Skeletal muscle satellite cell (primary cell): ENCODE measurements at regions not wholly inside any gene's neighbourhood (a gene's known extent, or its start where the extent isn't known, plus 50 kb on each side); places are given as distances from the start of the nearest gene placed in this dataset.

ENCODE experiments used
- H3K27me3 ChIP-seq: 2 replicates; pipeline ENCODE4 v1.7.0; 2013; ENCODE audit warnings: low read length; ENCODE audit not compliant: control insufficient read depth, insufficient read depth
- H3K36me3 ChIP-seq: 2 replicates; pipeline ENCODE4 v1.7.0; 2013; ENCODE audit warnings: mild to moderate bottlenecking, control low read depth, low read length; ENCODE audit not compliant: insufficient read depth
- H3K4me1 ChIP-seq: 2 replicates; pipeline ENCODE4 v1.7.0; 2013; ENCODE audit warnings: low read length; ENCODE audit not compliant: control insufficient read depth, insufficient read depth
- H3K4me2 ChIP-seq: 2 replicates; pipeline ENCODE4 v1.7.0; 2013; ENCODE audit warnings: mild to moderate bottlenecking, low read length
- H3K4me3 ChIP-seq: 2 replicates; pipeline ENCODE4 v1.7.0; 2013; ENCODE audit warnings: low read length
- H3K9ac ChIP-seq: 2 replicates; pipeline ENCODE4 v1.7.0; 2013; ENCODE audit warnings: mild to moderate bottlenecking, low read depth, low read length, moderate library complexity
- H3K9me3 ChIP-seq: replicated peaks from 2 replicates; pipeline ENCODE4 v1.7.0; 2013; ENCODE audit warnings: mild to moderate bottlenecking, control low read depth, low read length

DNA sequence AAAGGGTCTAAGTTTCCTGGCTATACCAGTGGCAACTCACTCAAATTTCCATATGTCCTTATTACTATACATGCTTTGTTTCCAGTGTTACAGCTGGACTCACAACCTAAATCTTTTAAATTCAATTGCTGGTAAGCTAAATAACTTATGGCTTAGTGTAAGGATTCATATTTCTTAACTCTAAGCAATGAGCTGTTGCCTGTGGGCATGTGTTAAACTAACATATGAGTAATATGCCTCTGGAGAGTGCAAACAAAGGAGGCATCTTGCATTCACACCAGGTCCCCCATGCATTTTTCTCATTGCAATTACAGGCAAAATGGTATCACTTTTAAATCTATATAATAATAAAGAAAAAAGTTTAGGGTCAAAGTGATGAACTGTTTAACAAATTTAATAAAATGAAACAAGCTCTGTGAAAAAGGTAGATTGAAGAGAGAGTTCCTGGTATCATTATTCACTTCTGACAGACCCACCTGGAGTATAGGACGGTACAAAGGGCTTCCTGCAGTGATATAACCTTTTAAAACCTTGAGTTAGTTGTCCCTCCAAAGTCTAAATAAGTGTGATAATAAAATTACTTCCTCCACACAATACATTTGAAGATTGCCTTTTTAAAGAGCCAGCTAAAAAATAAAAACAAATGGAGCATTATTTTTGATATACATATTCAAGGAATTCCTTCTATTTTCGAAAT, 57.6 kb upstream of the HMGCLL1 start:
- Histone ChIP-seq H3K4me3 (no peak overlapping the region), H3K36me3 (no peaks in the 10 kb centered on the region), H3K9me3 (no peaks in the 10 kb centered on the region), H3K27me3 (no peaks in the 10 kb centered on the region), H3K4me1 (peaks cover 6% of the 10 kb centered on the region), H3K4me2 (no peak overlapping the region), H3K9ac (no peak overlapping the region)

DNA sequence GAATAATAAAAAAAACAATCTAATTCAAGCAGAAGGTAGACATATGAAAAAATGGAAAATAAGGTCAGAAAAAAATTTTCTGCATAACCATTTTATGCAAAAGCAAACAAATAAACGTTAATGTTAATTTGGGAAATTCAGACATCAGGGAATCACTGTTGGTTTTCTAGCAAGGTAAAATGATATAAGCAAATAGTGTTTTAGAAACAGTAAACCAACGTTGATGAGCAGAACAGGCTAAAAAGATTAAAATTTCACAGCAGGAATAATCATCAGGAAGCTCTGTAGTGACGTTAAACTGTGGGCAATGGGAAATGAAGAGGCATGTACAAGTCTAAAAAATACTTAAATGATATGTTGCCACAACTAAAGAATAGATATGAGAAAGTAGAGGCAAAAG, 54.5 kb upstream of the HMGCLL1 start:
- H3K36me3 ChIP-seq = no peaks in the 10 kb centered on the region
- no peaks in the 10 kb centered on the region for H3K9me3 ChIP-seq
- H3K9ac ChIP-seq = no peak overlapping the region
- no peaks in the 10 kb centered on the region for H3K27me3 ChIP-seq
- peaks cover 6% of the 10 kb centered on the region for H3K4me1 ChIP-seq
- H3K4me2 ChIP-seq = no peak overlapping the region
- no peak overlapping the region for H3K4me3 ChIP-seq

DNA sequence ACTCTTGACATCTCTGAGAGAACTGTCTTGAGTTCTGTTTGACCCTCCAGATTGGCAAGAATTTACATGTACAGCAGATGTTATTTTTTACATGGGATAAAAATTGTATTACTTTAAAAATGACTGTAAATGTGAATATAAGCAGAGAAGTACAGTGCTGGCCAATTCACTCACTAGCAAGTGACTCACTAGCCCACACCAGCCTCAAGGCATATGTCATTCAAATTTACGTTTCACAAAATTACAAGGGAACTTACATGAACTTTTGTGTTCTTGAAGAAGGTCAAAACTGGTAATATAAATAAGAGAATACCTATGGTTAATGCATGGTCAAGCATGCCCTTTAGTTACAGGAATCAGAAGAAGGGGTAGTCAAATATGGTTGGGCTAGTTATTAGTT, 54.0 kb upstream of the HMGCLL1 start:
- Histone ChIP-seq H3K9me3 (no peaks in the 10 kb centered on the region), H3K9ac (no peak overlapping the region), H3K27me3 (no peaks in the 10 kb centered on the region), H3K4me3 (no peak overlapping the region), H3K36me3 (no peaks in the 10 kb centered on the region), H3K4me1 (peaks cover 6% of the 10 kb centered on the region), H3K4me2 (no peak overlapping the region)
